SK-N-SH treated with all-trans-retinoic acid at 6 μM for 48 hours (cell line): ENCODE measurements at regions not wholly inside any gene's neighbourhood (a gene's known extent, or its start where the extent isn't known, plus 50 kb on each side); places are given as distances from the start of the nearest gene placed in this dataset.

Experiments used
- ATAC-seq: fragments of 200-7000 bp; cut with Tn5 transposase; 3 replicates; pipeline ENCODE4 v1.9.1; 2020; ENCODE audit warnings: mild to moderate bottlenecking, moderate library complexity
- ARNTL ChIP-seq: fragments of 450-650 bp; formaldehyde crosslinking; IDR thresholded peaks from 2 replicates; pipeline ENCODE4 v1.5.0; 2020; ENCODE audit warnings: low read depth, mild to moderate bottlenecking, moderate library complexity, borderline replicate concordance
- BACH2 ChIP-seq: fragments of 250-450 bp; sonication (Bioruptor Pico); IDR thresholded peaks from 2 replicates; pipeline ENCODE4 v1.9.0; 2021; ENCODE audit warnings: mild to moderate bottlenecking, borderline replicate concordance
- CSDC2 ChIP-seq: fragments of 250-450 bp; sonication (Bioruptor Pico); IDR thresholded peaks from 2 replicates; pipeline ENCODE4 v1.5.0; 2020; ENCODE audit warnings: mild to moderate bottlenecking, moderate library complexity
- ESRRG ChIP-seq: fragments of 250-450 bp; sonication (Bioruptor Pico); IDR thresholded peaks from 2 replicates; pipeline ENCODE4 v1.6.1; 2021; ENCODE audit warnings: mild to moderate bottlenecking
- GLIS3 ChIP-seq: fragments of 250-450 bp; sonication (Bioruptor Pico); IDR thresholded peaks from 2 replicates; pipeline ENCODE4 v1.5.0; 2020; ENCODE audit warnings: mild to moderate bottlenecking, moderate library complexity
- ISL1 ChIP-seq: fragments of 250-450 bp; sonication (Bioruptor Pico); IDR thresholded peaks from 2 replicates; pipeline ENCODE4 v2.1.2; 2022; ENCODE audit warnings: mild to moderate bottlenecking, moderate library complexity
- OSR1 ChIP-seq: fragments of 250-450 bp; sonication (Bioruptor Pico); IDR thresholded peaks from 2 replicates; pipeline ENCODE4 v1.8.0; 2022; ENCODE audit warnings: moderate library complexity, mild to moderate bottlenecking, inconsistent platforms
- PATZ1 ChIP-seq: fragments of 250-450 bp; sonication (Bioruptor Pico); IDR thresholded peaks from 2 replicates; pipeline ENCODE4 v1.8.0; 2020; ENCODE audit warnings: mild to moderate bottlenecking, moderate library complexity, borderline replicate concordance
- RARB ChIP-seq: fragments of 250-450 bp; sonication (Bioruptor Pico); IDR thresholded peaks from 2 replicates; pipeline ENCODE4 v1.8.0; 2021; ENCODE audit warnings: mild to moderate bottlenecking, moderate library complexity
- SNAI2 ChIP-seq: fragments of 250-450 bp; sonication (Bioruptor Pico); IDR thresholded peaks from 2 replicates; pipeline ENCODE4 v1.5.0; 2020; ENCODE audit warnings: mild to moderate bottlenecking, moderate library complexity
- TOX ChIP-seq: fragments of 250-450 bp; sonication (Bioruptor Pico); IDR thresholded peaks from 2 replicates; pipeline ENCODE4 v1.8.0; 2021; ENCODE audit warnings: mild to moderate bottlenecking, moderate library complexity, borderline replicate concordance
- ZC3H10 ChIP-seq: fragments of 250-450 bp; sonication (Bioruptor Pico); IDR thresholded peaks from 2 replicates; pipeline ENCODE4 v1.5.1; 2021; ENCODE audit warnings: mild to moderate bottlenecking, moderate library complexity
- ZFP3 ChIP-seq: fragments of 250-450 bp; sonication (Bioruptor Pico); IDR thresholded peaks from 2 replicates; pipeline ENCODE4 v1.5.0; 2020; ENCODE audit warnings: mild to moderate bottlenecking, moderate library complexity
- ZFP30 ChIP-seq: fragments of 450-650 bp; formaldehyde crosslinking; IDR thresholded peaks from 2 replicates; pipeline ENCODE4 v1.5.0; 2022; ENCODE audit warnings: mild to moderate bottlenecking, moderate library complexity
- ZNF565 ChIP-seq: fragments of 450-650 bp; formaldehyde crosslinking; conservative IDR thresholded peaks from 2 replicates; pipeline ENCODE4 v1.5.0; 2020; ENCODE audit warnings: low read depth, mild to moderate bottlenecking, moderate library complexity
- ZNF70 ChIP-seq: fragments of 450-650 bp; formaldehyde crosslinking; IDR thresholded peaks from 2 replicates; pipeline ENCODE4 v1.5.0; 2020; ENCODE audit warnings: mild to moderate bottlenecking, moderate library complexity
- ZNF8 ChIP-seq: fragments of 450-650 bp; formaldehyde crosslinking; IDR thresholded peaks from 2 replicates; pipeline ENCODE4 v1.5.0; 2020; ENCODE audit warnings: mild to moderate bottlenecking, moderate library complexity
- TF ChIP-seq, protein P1 (sequence below): fragments of 250-450 bp; sonication (Bioruptor Pico); IDR thresholded peaks from 2 replicates; pipeline ENCODE4 v1.5.1; 2021; ENCODE audit warnings: mild to moderate bottlenecking, moderate library complexity
- TF ChIP-seq, protein P2 (sequence below): fragments of 250-450 bp; sonication (Bioruptor Pico); IDR thresholded peaks from 2 replicates; pipeline ENCODE4 v1.5.1; 2020; ENCODE audit warnings: low read depth, mild to moderate bottlenecking, moderate library complexity
- TF ChIP-seq, protein P3 (sequence below): fragments of 250-450 bp; sonication (Bioruptor Pico); IDR thresholded peaks from 2 replicates; pipeline ENCODE4 v1.5.0; 2020; ENCODE audit warnings: mild to moderate bottlenecking, moderate library complexity
- TF ChIP-seq, protein P4 (sequence below): fragments of 250-450 bp; sonication (Bioruptor Pico); IDR thresholded peaks from 2 replicates; pipeline ENCODE4 v1.8.0; 2021; ENCODE audit warnings: low read depth, mild to moderate bottlenecking, moderate library complexity, borderline replicate concordance

GRCh38 chr6:84458271-84458670 lies 230.8 kb upstream of the CEP162 start:
- TF ChIP-seq ARNTL (CRISPR knock-in tag) (no peak), ISL1 (CRISPR knock-in tag) (no peak), GLIS3 (CRISPR knock-in tag) (no peak), ZNF8 (CRISPR knock-in tag) (no peak), ZC3H10 (CRISPR knock-in tag) (no peak), ZFP30 (CRISPR knock-in tag) (no peak), ZFP3 (CRISPR knock-in tag) (no peak), ESRRG (CRISPR knock-in tag) (no peak), SNAI2 (no peak), ZNF565 (CRISPR knock-in tag) (no peak), CSDC2 (no peak), ZNF70 (CRISPR knock-in tag) (no peak), BACH2 (no peak), RARB (CRISPR knock-in tag) (no peak), PATZ1 (no peak), OSR1 (CRISPR knock-in tag) (no peak)
- TF ChIP-seq, protein P1, sequence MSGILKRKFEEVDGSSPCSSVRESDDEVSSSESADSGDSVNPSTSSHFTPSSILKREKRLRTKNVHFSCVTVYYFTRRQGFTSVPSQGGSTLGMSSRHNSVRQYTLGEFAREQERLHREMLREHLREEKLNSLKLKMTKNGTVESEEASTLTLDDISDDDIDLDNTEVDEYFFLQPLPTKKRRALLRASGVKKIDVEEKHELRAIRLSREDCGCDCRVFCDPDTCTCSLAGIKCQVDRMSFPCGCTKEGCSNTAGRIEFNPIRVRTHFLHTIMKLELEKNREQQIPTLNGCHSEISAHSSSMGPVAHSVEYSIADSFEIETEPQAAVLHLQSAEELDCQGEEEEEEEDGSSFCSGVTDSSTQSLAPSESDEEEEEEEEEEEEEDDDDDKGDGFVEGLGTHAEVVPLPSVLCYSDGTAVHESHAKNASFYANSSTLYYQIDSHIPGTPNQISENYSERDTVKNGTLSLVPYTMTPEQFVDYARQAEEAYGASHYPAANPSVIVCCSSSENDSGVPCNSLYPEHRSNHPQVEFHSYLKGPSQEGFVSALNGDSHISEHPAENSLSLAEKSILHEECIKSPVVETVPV (CRISPR knock-in tag), result no peak
- TF ChIP-seq, protein P2, sequence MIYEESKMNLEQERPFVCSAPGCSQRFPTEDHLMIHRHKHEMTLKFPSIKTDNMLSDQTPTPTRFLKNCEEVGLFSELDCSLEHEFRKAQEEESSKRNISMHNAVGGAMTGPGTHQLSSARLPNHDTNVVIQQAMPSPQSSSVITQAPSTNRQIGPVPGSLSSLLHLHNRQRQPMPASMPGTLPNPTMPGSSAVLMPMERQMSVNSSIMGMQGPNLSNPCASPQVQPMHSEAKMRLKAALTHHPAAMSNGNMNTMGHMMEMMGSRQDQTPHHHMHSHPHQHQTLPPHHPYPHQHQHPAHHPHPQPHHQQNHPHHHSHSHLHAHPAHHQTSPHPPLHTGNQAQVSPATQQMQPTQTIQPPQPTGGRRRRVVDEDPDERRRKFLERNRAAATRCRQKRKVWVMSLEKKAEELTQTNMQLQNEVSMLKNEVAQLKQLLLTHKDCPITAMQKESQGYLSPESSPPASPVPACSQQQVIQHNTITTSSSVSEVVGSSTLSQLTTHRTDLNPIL (CRISPR knock-in tag), result no peak
- TF ChIP-seq, protein P3, sequence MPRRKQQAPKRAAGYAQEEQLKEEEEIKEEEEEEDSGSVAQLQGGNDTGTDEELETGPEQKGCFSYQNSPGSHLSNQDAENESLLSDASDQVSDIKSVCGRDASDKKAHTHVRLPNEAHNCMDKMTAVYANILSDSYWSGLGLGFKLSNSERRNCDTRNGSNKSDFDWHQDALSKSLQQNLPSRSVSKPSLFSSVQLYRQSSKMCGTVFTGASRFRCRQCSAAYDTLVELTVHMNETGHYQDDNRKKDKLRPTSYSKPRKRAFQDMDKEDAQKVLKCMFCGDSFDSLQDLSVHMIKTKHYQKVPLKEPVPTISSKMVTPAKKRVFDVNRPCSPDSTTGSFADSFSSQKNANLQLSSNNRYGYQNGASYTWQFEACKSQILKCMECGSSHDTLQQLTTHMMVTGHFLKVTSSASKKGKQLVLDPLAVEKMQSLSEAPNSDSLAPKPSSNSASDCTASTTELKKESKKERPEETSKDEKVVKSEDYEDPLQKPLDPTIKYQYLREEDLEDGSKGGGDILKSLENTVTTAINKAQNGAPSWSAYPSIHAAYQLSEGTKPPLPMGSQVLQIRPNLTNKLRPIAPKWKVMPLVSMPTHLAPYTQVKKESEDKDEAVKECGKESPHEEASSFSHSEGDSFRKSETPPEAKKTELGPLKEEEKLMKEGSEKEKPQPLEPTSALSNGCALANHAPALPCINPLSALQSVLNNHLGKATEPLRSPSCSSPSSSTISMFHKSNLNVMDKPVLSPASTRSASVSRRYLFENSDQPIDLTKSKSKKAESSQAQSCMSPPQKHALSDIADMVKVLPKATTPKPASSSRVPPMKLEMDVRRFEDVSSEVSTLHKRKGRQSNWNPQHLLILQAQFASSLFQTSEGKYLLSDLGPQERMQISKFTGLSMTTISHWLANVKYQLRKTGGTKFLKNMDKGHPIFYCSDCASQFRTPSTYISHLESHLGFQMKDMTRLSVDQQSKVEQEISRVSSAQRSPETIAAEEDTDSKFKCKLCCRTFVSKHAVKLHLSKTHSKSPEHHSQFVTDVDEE, result no peak
- TF ChIP-seq, protein P4, sequence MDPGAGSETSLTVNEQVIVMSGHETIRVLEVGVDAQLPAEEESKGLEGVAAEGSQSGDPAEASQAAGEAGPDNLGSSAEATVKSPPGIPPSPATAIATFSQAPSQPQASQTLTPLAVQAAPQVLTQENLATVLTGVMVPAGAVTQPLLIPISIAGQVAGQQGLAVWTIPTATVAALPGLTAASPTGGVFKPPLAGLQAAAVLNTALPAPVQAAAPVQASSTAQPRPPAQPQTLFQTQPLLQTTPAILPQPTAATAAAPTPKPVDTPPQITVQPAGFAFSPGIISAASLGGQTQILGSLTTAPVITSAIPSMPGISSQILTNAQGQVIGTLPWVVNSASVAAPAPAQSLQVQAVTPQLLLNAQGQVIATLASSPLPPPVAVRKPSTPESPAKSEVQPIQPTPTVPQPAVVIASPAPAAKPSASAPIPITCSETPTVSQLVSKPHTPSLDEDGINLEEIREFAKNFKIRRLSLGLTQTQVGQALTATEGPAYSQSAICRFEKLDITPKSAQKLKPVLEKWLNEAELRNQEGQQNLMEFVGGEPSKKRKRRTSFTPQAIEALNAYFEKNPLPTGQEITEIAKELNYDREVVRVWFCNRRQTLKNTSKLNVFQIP, result no peak
- ATAC-seq, result peak; percentile 71

- TF ChIP-seq CSDC2 (no peak), BACH2 (no peak), ZNF565 (CRISPR knock-in tag) (no peak), ZNF70 (CRISPR knock-in tag) (no peak), ESRRG (CRISPR knock-in tag) (no peak), PATZ1 (no peak), TOX (CRISPR knock-in tag) (no peak), OSR1 (CRISPR knock-in tag) (no peak)
- TF ChIP-seq, protein P3, result no peak
These were observed 229.8 kb upstream of the CEP162 start for GRCh38 chr6:84457276-84457675.

More at GRCh38 chr6:84457276-84457675, 229.8 kb upstream of the CEP162 start:
- ATAC-seq, result no peak
